ENCODE measurements at regions not wholly inside any gene's neighbourhood (a gene's known extent, or its start where the extent isn't known, plus 50 kb on each side); places are given as distances from the start of the nearest gene placed in this dataset.

- H3K4me3 ChIP-seq, result no peak overlapping the region
- H3K27ac ChIP-seq, result no peak overlapping the region
- DNase-seq, result no peak
- no peaks in the 10 kb centered on the region for H3K36me3 ChIP-seq
- H3K27me3 ChIP-seq, result no peaks in the 10 kb centered on the region
- H3K4me1 ChIP-seq (ENCODE audit: insufficient read depth), result no peaks in the 10 kb centered on the region
- WGBS, 3 donors, result 35 to 71% (median 55%) methylated on average over 3 of the region's 3 CpGs
- no peak for TF ChIP-seq POLR2A (IDR thresholded peaks at IDR 0.05)
- TF ChIP-seq CTCF (IDR thresholded peaks at IDR 0.05), result no peak
- TF ChIP-seq EP300 (IDR thresholded peaks at IDR 0.05), result no peak
- intact Hi-C loops (cut with DNase I), result no loop called here
- H3K9me3 ChIP-seq, result no peaks in the 10 kb centered on the region
Measured at GRCh38 chr19:27929399-27929798, 1283.6 kb downstream of the UQCRFS1 start.

GRCh38 chr19:27925202-27925601, 1287.7 kb downstream of the UQCRFS1 start:
- no peaks in the 10 kb centered on the region for H3K36me3 ChIP-seq
- H3K27me3 ChIP-seq, result no peaks in the 10 kb centered on the region
- TF ChIP-seq POLR2A (IDR thresholded peaks at IDR 0.05), result no peak
- TF ChIP-seq CTCF (IDR thresholded peaks at IDR 0.05), result no peak
- no peak for TF ChIP-seq EP300 (IDR thresholded peaks at IDR 0.05)
- H3K9me3 ChIP-seq, result no peaks in the 10 kb centered on the region
- intact Hi-C loops (cut with DNase I), result no loop called here
- H3K27ac ChIP-seq, result no peak overlapping the region
- no peaks in the 10 kb centered on the region for H3K4me1 ChIP-seq (ENCODE audit: insufficient read depth)
- 72 to 82% (median 79%) methylated on average over 2 of the region's 2 CpGs for WGBS, 3 donors
- no peak overlapping the region for H3K4me3 ChIP-seq
- no peak for DNase-seq

- WGBS, 3 donors, result 40 to 52% (median 43%) methylated on average over 3 of the region's 3 CpGs
Measured at GRCh38 chr19:27922970-27923369, 1290.0 kb downstream of the UQCRFS1 start.

GRCh38 chr19:27920774-27921173, 1292.2 kb downstream of the UQCRFS1 start:
- no peaks in the 10 kb centered on the region for H3K4me1 ChIP-seq (ENCODE audit: insufficient read depth)
- intact Hi-C loops (cut with DNase I), result no loop called here
- H3K9me3 ChIP-seq, result no peaks in the 10 kb centered on the region
- H3K27ac ChIP-seq, result no peak overlapping the region
- TF ChIP-seq EP300 (IDR thresholded peaks at IDR 0.05), result no peak
- TF ChIP-seq CTCF (IDR thresholded peaks at IDR 0.05), result no peak
- no peak for TF ChIP-seq POLR2A (IDR thresholded peaks at IDR 0.05)
- no peaks in the 10 kb centered on the region for H3K27me3 ChIP-seq
- DNase-seq, result no peak
- no peak overlapping the region for H3K4me3 ChIP-seq
- no peaks in the 10 kb centered on the region for H3K36me3 ChIP-seq
- 65 to 74% (median 74%) methylated on average over 3 of the region's 3 CpGs for WGBS, 3 donors

More at GRCh38 chr19:27922970-27923369, 1290.0 kb downstream of the UQCRFS1 start:
- Histone ChIP-seq H3K9me3 (no peaks in the 10 kb centered on the region), H3K4me3 (no peak overlapping the region), H3K4me1 (ENCODE audit: insufficient read depth) (no peaks in the 10 kb centered on the region), H3K27ac (no peak overlapping the region), H3K27me3 (no peaks in the 10 kb centered on the region), H3K36me3 (no peaks in the 10 kb centered on the region)
- TF ChIP-seq CTCF (IDR thresholded peaks at IDR 0.05) (no peak), POLR2A (IDR thresholded peaks at IDR 0.05) (no peak), EP300 (IDR thresholded peaks at IDR 0.05) (no peak)
- intact Hi-C loops (cut with DNase I), result no loop called here
- no peak for DNase-seq

GRCh38 chr19:27918818-27919217, 1294.1 kb downstream of the UQCRFS1 start:
- no peak overlapping the region for H3K27ac ChIP-seq

More at GRCh38 chr19:27918818-27919217, 1294.1 kb downstream of the UQCRFS1 start:
- 59 to 74% (median 72%) methylated on average over 3 of the region's 3 CpGs for WGBS, 3 donors
- Histone ChIP-seq H3K4me3 (no peak overlapping the region), H3K4me1 (ENCODE audit: insufficient read depth) (no peaks in the 10 kb centered on the region), H3K27me3 (no peaks in the 10 kb centered on the region), H3K9me3 (no peaks in the 10 kb centered on the region), H3K36me3 (no peaks in the 10 kb centered on the region)
- TF ChIP-seq POLR2A (IDR thresholded peaks at IDR 0.05) (no peak), CTCF (IDR thresholded peaks at IDR 0.05) (no peak), EP300 (IDR thresholded peaks at IDR 0.05) (no peak)
- DNase-seq, result no peak
- intact Hi-C loops (cut with DNase I), result no loop called here
